H1 (cell line): ENCODE measurements at regions not wholly inside any gene's neighbourhood (a gene's known extent, or its start where the extent isn't known, plus 50 kb on each side); places are given as distances from the start of the nearest gene placed in this dataset.

Source experiments
- CTCF ChIA-PET: fragments of 300-600 bp; sonication (Branson Sonifier 250); formaldehyde crosslinking; loops from one replicate; lab custom pipeline; 2021; ENCODE audit not compliant: partially characterized antibody; lab: Charles Lee
- POLR2A ChIA-PET: fragments of 300-600 bp; sonication (Branson Sonifier 250); formaldehyde crosslinking; loops from one replicate; lab custom pipeline; 2021; ENCODE audit warnings: inconsistent platforms; ENCODE audit not compliant: partially characterized antibody; lab: Charles Lee
- DNase-seq, 2 experiments: peaks; one replicate each; pipeline versions ENCODE4 v3.0.0 to v3.0.0-alpha.2; 2010 to 2022; ENCODE audit warnings: low spot score in 2 of 2, low read depth in 1 of 2, mixed read lengths in 1 of 2
- FAIRE-seq: peaks from 2 replicates; lab custom pipeline; 2011; peaks lifted over from hg19 to GRCh38; lab: Jason Lieb, UNC
- H2AFZ ChIP-seq: 2 replicates; pipeline ENCODE4 v1.8.1; 2012; ENCODE audit warnings: low read length, inconsistent platforms
- H2AK5ac ChIP-seq: 2 replicates; pipeline ENCODE4 v1.6.1; 2013; ENCODE audit warnings: low read depth, low read length
- H2BK120ac ChIP-seq: replicated peaks from 2 replicates; pipeline ENCODE3; 2013; ENCODE audit warnings: low read depth, low read length, inconsistent platforms
- H2BK12ac ChIP-seq: 2 replicates; pipeline ENCODE4 v1.6.1; 2013; ENCODE audit warnings: low read depth, low read length
- H2BK15ac ChIP-seq: 2 replicates; pipeline ENCODE4 v1.6.1; 2013; ENCODE audit warnings: low read length
- H2BK20ac ChIP-seq: 2 replicates; pipeline ENCODE4 v1.6.1; 2013; ENCODE audit warnings: low read length
- H2BK5ac ChIP-seq: 2 replicates; pipeline ENCODE4 v1.6.1; 2013; ENCODE audit warnings: low read depth, low read length
- H3K14ac ChIP-seq: 2 replicates; pipeline ENCODE4 v1.6.1; 2013; ENCODE audit warnings: inconsistent platforms; ENCODE audit not compliant: insufficient read length
- H3K18ac ChIP-seq: 2 replicates; pipeline ENCODE4 v1.6.1; 2013; ENCODE audit warnings: low read length; ENCODE audit errors: extremely low read depth
- H3K23ac ChIP-seq: 2 replicates; pipeline ENCODE4 v1.6.1; 2013; ENCODE audit warnings: inconsistent platforms; ENCODE audit not compliant: insufficient read length
- H3K23me2 ChIP-seq: 2 replicates; pipeline ENCODE4 v1.6.1; 2013; ENCODE audit warnings: low read depth, low read length
- H3K27ac ChIP-seq: 2 replicates; pipeline ENCODE4 v1.6.1; 2011; ENCODE audit warnings: low read depth, low read length, inconsistent platforms
- H3K27me3 ChIP-seq, 4 experiments: replicated peaks in 1 of 4; 1 replicate in 1 of 4; 2 replicates in 3 of 4; pipeline versions ENCODE4 v1.6.1 to v1.8.1; 2011 to 2013; ENCODE audit warnings: low read length in 3 of 4, mild to moderate bottlenecking in 3 of 4, inconsistent platforms in 2 of 4, mixed read lengths in 2 of 4, moderate library complexity in 1 of 4; ENCODE audit not compliant: control insufficient read depth in 3 of 4, insufficient read depth in 3 of 4; ENCODE audit errors: extremely low read depth in 1 of 4
- H3K36me3 ChIP-seq, 4 experiments: 2 replicates each; pipeline versions ENCODE4 v1.6.1 to v1.8.1; 2011 to 2013; ENCODE audit warnings: mild to moderate bottlenecking in 4 of 4, low read length in 3 of 4, moderate library complexity in 2 of 4, control low read depth in 1 of 4, inconsistent platforms in 1 of 4; ENCODE audit not compliant: insufficient read depth in 4 of 4, control insufficient read depth in 2 of 4
- H3K4ac ChIP-seq: replicated peaks from 2 replicates; pipeline ENCODE3; 2013; ENCODE audit warnings: low read length, low read depth, mixed read lengths, inconsistent platforms; ENCODE audit not compliant: insufficient read length
- H3K4me1 ChIP-seq, 4 experiments: replicated peaks in 1 of 4; 1 replicate in 1 of 4; 2 replicates in 3 of 4; pipeline versions ENCODE4 v1.6.1 to v1.8.1; 2011 to 2013; ENCODE audit warnings: low read length in 3 of 4, inconsistent platforms in 2 of 4, mixed read lengths in 1 of 4; ENCODE audit not compliant: insufficient read depth in 4 of 4, control insufficient read depth in 3 of 4
- H3K4me2 ChIP-seq, 2 experiments: 2 replicates each; pipeline versions ENCODE4 v1.6.1 to v1.8.1; 2011 to 2013; ENCODE audit warnings: low read depth in 2 of 2, low read length in 2 of 2, control low read depth in 1 of 2, inconsistent platforms in 1 of 2, mild to moderate bottlenecking in 1 of 2; ENCODE audit not compliant: insufficient read depth in 1 of 2
- H3K4me3 ChIP-seq, 4 experiments: fragments of 200-600, 300-600 bp in 1 of 4; sonication (generic), shearing (Covaris generic), sonication (Bioruptor Twin) in 1 of 4; 2 replicates each; pipeline versions ENCODE4 v1.5.1 to v1.8.1; 2011 to 2016; ENCODE audit warnings: low read length in 4 of 4, low read depth in 3 of 4, control low read depth in 2 of 4, inconsistent platforms in 2 of 4, mild to moderate bottlenecking in 2 of 4, mixed read lengths in 1 of 4, moderate library complexity in 1 of 4; ENCODE audit not compliant: insufficient read depth in 2 of 4; ENCODE audit errors: extremely low read depth in 1 of 4
- H3K56ac ChIP-seq: replicated peaks from 2 replicates; pipeline ENCODE3; 2013; ENCODE audit warnings: low read depth, mild to moderate bottlenecking, mixed read lengths, low read length, inconsistent platforms; ENCODE audit not compliant: insufficient read length
- H3K79me1 ChIP-seq: 2 replicates; pipeline ENCODE4 v1.6.1; 2013; ENCODE audit warnings: low read depth, low read length, control low read depth
- H3K79me2 ChIP-seq, 2 experiments: 2 replicates each; pipeline versions ENCODE4 v1.6.1 to v1.8.1; 2012 to 2013; ENCODE audit warnings: low read length in 2 of 2, mild to moderate bottlenecking in 2 of 2, inconsistent platforms in 1 of 2; ENCODE audit not compliant: insufficient read depth in 2 of 2, control insufficient read depth in 1 of 2
- H3K9ac ChIP-seq, 4 experiments: replicated peaks in 1 of 4; 1 replicate in 1 of 4; 2 replicates in 3 of 4; pipeline versions ENCODE4 v1.6.1 to v1.8.1; 2011 to 2013; ENCODE audit warnings: low read depth in 3 of 4, low read length in 3 of 4, control low read depth in 2 of 4, mild to moderate bottlenecking in 2 of 4, moderate library complexity in 2 of 4, inconsistent platforms in 1 of 4; ENCODE audit errors: extremely low read depth in 1 of 4
- H3K9me3 ChIP-seq, 2 experiments: 2 replicates each; pipeline versions ENCODE4 v1.6.1 to v1.8.1; 2012 to 2013; ENCODE audit warnings: mild to moderate bottlenecking in 2 of 2, moderate library complexity in 2 of 2, control low read depth in 1 of 2, inconsistent platforms in 1 of 2, low read depth in 1 of 2, low read length in 1 of 2, mixed read lengths in 1 of 2; ENCODE audit not compliant: insufficient read depth in 2 of 2
- H4K20me1 ChIP-seq, 2 experiments: replicated peaks in 1 of 2; 2 replicates each; pipeline versions ENCODE3 to v1.8.1; 2011 to 2013; ENCODE audit warnings: inconsistent platforms in 2 of 2, low read length in 2 of 2, mild to moderate bottlenecking in 1 of 2; ENCODE audit not compliant: insufficient read depth in 2 of 2, control insufficient read depth in 1 of 2
- H4K5ac ChIP-seq: 2 replicates; pipeline ENCODE4 v1.6.1; 2013; ENCODE audit warnings: low read length, low read depth, mixed read lengths, inconsistent platforms; ENCODE audit not compliant: insufficient read length
- H4K8ac ChIP-seq: 2 replicates; pipeline ENCODE4 v1.8.0; 2013; ENCODE audit warnings: mild to moderate bottlenecking, moderate library complexity, low read length, inconsistent platforms; ENCODE audit not compliant: insufficient read depth; ENCODE audit errors: extremely low read depth
- H4K91ac ChIP-seq: replicated peaks from 2 replicates; pipeline ENCODE3; 2013; ENCODE audit warnings: low read length, mixed read lengths, inconsistent platforms; ENCODE audit not compliant: insufficient read length
- BCL11A ChIP-seq, 2 experiments: IDR thresholded peaks; one replicate each; pipeline ENCODE4 v1.6.1; 2011; ENCODE audit warnings: low read depth in 2 of 2, low read length in 2 of 2, mild to moderate bottlenecking in 2 of 2
- CHD2 ChIP-seq: IDR thresholded peaks from 2 replicates; pipeline ENCODE4 v1.6.1; 2012; ENCODE audit warnings: low read length, improper control_type of control experiment
- EZH2 ChIP-seq: fragments of 200-600 bp; sonication (generic); IDR thresholded peaks from 2 replicates; pipeline ENCODE4 v1.7.1; 2012; ENCODE audit warnings: low read depth, mild to moderate bottlenecking, moderate library complexity, low read length, inconsistent platforms; ENCODE audit not compliant: severe bottlenecking
- RFX5 ChIP-seq: IDR thresholded peaks from 2 replicates; pipeline ENCODE4 v1.6.1; 2011; ENCODE audit warnings: low read depth, low read length, improper control_type of control experiment, borderline replicate concordance
- SIRT6 ChIP-seq: IDR thresholded peaks from one replicate; pipeline ENCODE4 v1.7.1; 2012; ENCODE audit warnings: low read length, inconsistent platforms
- SP1 ChIP-seq: IDR thresholded peaks from 2 replicates; pipeline ENCODE4 v1.6.1; 2011; ENCODE audit warnings: low read depth, low read length
- TAF1 ChIP-seq: IDR thresholded peaks from 2 replicates; pipeline ENCODE4 v1.6.1; 2011; ENCODE audit warnings: mild to moderate bottlenecking, low read depth, low read length
- WGBS, 2 experiments: shearing (Covaris generic) in 1 of 2; methylation state at CpG; one replicate each; pipeline versions ENCODE4 v1.1.6 to v1.1.7; 2013 to 2015; ENCODE audit warnings: low lambda C conversion rate in 2 of 2, mixed read lengths in 2 of 2, inconsistent platforms in 1 of 2, low coverage in 1 of 2, missing lambda C conversion rate in 1 of 2; ENCODE audit not compliant: insufficient replicate concordance in 2 of 2, insufficient coverage in 1 of 2, insufficient read length in 1 of 2; ENCODE audit errors: extremely low coverage in 1 of 2, missing lambda C conversion rate in 1 of 2; 5-methylcytosine and 5-hydroxymethylcytosine counted together
- TF ChIP-seq, protein P1 (sequence below), 3 experiments: IDR thresholded peaks; 1 replicate in 2 of 3; 2 replicates in 1 of 3; pipeline versions ENCODE4 v1.5.1 to v1.6.1; 2011; ENCODE audit warnings: low read length in 3 of 3, mild to moderate bottlenecking in 3 of 3, inconsistent platforms in 2 of 3, low read depth in 1 of 3, moderate library complexity in 1 of 3; ENCODE audit not compliant: insufficient read depth in 1 of 3; ENCODE audit errors: control extremely low read depth in 1 of 3

DNA sequence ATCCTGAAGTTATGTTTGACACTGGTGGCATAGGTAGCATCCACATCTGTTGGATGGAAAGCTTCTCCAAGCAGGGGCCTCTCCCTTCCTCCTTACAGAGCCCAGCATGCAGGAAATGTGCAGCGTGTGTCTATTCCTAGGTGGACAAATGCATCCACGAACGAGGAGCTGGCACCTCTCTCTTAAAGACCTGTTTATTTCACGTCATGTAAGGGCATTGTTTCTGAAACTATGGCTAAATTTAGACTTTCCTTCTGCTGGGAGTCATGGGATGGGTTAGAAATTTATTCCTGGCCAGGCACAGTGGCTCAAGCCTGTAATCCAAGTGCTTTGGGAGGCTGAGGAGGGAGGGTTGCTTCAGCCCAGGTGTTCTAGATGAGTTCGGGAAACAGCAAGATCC, 208.4 kb upstream of the SVIL start:
- no peaks in the 10 kb centered on the region for H3K9me3 ChIP-seq
- H2AFZ ChIP-seq: no peak overlapping the region
- no peaks in the 10 kb centered on the region; the same call in 1 of the 2 replicates for H3K23me2 ChIP-seq
- H3K27ac ChIP-seq: no peak overlapping the region
- H4K8ac ChIP-seq: no peak overlapping the region
- no peak overlapping the region for H2BK15ac ChIP-seq
- H4K91ac ChIP-seq: no peak overlapping the region
- no peak overlapping the region for H4K5ac ChIP-seq
- no peak overlapping the region for H3K14ac ChIP-seq
- POLR2A ChIA-PET: no interaction called here
- 92% methylated on average over 5 of the region's 5 CpGs; no CpG with 5 or more reads in 1 of the 2 experiments for WGBS, 2 experiments
- no peaks in the 10 kb centered on the region for H4K20me1 ChIP-seq
- no peak overlapping the region for H2BK5ac ChIP-seq
- H3K18ac ChIP-seq: no peak overlapping the region
- H3K79me1 ChIP-seq: no peaks in the 10 kb centered on the region
- H3K4ac ChIP-seq: no peak overlapping the region
- no peak overlapping the region for H3K9ac ChIP-seq
- no peak overlapping the region for H3K4me3 ChIP-seq
- H2BK120ac ChIP-seq: no peak overlapping the region
- H3K36me3 ChIP-seq: no peaks in the 10 kb centered on the region
- no peak overlapping the region for H2BK20ac ChIP-seq
- no peak overlapping the region for H2AK5ac ChIP-seq
- no peak for FAIRE-seq
- H3K4me2 ChIP-seq: no peak overlapping the region
- H3K4me1 ChIP-seq: peaks cover 0 to 6% (median 3%) of the 10 kb centered on the region in 4 experiments; a peak in 3 of 7 replicates
- TF ChIP-seq TAF1 (no peak), EZH2 (no peak), RFX5 (no peak), SP1 (no peak), SIRT6 (no peak), CHD2 (no peak), BCL11A (IDR thresholded peaks at IDR 0.05; ENCODE audit: low read depth in 2 of 2, low read length in 2 of 2) (no peak)
- TF ChIP-seq, protein P1, sequence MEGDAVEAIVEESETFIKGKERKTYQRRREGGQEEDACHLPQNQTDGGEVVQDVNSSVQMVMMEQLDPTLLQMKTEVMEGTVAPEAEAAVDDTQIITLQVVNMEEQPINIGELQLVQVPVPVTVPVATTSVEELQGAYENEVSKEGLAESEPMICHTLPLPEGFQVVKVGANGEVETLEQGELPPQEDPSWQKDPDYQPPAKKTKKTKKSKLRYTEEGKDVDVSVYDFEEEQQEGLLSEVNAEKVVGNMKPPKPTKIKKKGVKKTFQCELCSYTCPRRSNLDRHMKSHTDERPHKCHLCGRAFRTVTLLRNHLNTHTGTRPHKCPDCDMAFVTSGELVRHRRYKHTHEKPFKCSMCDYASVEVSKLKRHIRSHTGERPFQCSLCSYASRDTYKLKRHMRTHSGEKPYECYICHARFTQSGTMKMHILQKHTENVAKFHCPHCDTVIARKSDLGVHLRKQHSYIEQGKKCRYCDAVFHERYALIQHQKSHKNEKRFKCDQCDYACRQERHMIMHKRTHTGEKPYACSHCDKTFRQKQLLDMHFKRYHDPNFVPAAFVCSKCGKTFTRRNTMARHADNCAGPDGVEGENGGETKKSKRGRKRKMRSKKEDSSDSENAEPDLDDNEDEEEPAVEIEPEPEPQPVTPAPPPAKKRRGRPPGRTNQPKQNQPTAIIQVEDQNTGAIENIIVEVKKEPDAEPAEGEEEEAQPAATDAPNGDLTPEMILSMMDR (IDR thresholded peaks at IDR 0.05; ENCODE audit: control extremely low read depth in 1 of 3, insufficient read depth in 1 of 3, low read depth in 1 of 3, low read length in 3 of 3): no peak
- no peak overlapping the region for H2BK12ac ChIP-seq
- H3K23ac ChIP-seq: no peak overlapping the region
- no peak overlapping the region for H3K56ac ChIP-seq
- DNase-seq: no peak
- H3K27me3 ChIP-seq: no peaks in the 10 kb centered on the region
- H3K79me2 ChIP-seq: no peaks in the 10 kb centered on the region
- CTCF ChIA-PET: interaction anchor here (0.7 to 2.3 kb wide), 8 partner anchors 9 to 162 kb away, joined by 3 to 8 read pairs (median 4); no protein-coding TSS in a partner anchor
